AG09319 (cell line): ENCODE measurements at regions not wholly inside any gene's neighbourhood (a gene's known extent, or its start where the extent isn't known, plus 50 kb on each side); places are given as distances from the start of the nearest gene placed in this dataset.

ENCODE experiments used
- DNase-seq: peaks from one replicate; pipeline ENCODE4 v3.0.0-alpha.2; 2010; ENCODE audit warnings: low read depth; ENCODE audit errors: extremely low read depth
- TF ChIP-seq, protein P1 (sequence below): IDR thresholded peaks from 2 replicates; pipeline ENCODE4 v1.5.1; 2011; ENCODE audit warnings: low read depth, mild to moderate bottlenecking, inconsistent platforms, low read length, moderate library complexity

DNA sequence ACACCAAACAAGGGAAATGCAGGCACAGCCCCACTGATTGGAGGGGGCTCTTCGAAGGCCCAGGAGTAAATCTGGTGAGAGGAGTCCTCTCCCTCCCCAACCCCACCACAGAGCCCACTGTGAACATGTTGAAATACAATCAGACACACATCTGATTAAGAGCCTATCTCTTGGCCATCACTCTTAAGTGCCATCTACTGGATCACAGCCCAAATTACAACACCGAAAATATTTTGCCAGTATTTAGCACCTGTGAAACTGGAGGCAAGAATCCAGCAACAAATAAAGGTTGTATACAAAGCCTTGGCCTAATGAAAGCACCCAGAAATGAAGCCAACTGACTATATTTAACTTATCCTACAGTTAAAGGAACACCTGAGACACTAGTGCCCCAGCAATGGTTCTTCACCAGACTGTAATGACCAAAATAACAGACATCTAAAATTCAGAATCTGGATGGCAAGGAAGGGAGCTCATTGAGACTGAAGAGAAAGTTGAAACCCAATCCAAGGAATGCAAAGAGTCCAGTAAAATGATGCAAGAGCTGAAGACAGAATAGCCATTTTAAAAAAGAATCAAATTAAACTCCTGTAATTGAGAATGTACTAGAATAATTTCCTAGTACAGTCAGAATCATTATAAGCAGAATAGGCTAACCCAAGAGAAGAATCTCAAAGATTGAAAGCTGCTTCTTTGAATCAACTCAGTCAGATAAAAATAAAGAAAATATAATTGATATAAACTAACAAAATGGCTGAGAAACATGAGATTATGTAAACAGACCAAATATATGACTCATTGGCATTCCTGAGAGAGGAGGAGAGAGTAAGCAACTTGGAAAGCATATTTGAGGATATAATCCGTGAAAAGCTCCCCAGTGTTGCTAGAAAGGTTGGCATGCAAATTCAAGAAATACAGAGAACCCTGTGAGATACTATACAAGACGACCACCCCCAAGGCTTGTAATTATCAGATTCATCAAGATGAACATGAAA is 1117.0 kb downstream of the FLRT2 start:
- DNase-seq: no peak
- TF ChIP-seq, protein P1, sequence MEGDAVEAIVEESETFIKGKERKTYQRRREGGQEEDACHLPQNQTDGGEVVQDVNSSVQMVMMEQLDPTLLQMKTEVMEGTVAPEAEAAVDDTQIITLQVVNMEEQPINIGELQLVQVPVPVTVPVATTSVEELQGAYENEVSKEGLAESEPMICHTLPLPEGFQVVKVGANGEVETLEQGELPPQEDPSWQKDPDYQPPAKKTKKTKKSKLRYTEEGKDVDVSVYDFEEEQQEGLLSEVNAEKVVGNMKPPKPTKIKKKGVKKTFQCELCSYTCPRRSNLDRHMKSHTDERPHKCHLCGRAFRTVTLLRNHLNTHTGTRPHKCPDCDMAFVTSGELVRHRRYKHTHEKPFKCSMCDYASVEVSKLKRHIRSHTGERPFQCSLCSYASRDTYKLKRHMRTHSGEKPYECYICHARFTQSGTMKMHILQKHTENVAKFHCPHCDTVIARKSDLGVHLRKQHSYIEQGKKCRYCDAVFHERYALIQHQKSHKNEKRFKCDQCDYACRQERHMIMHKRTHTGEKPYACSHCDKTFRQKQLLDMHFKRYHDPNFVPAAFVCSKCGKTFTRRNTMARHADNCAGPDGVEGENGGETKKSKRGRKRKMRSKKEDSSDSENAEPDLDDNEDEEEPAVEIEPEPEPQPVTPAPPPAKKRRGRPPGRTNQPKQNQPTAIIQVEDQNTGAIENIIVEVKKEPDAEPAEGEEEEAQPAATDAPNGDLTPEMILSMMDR: no peak

GRCh38 chr14:86646125-86646524 is 1116.2 kb downstream of the FLRT2 start:
- TF ChIP-seq, protein P1: no peak
- DNase-seq: no peak

DNA sequence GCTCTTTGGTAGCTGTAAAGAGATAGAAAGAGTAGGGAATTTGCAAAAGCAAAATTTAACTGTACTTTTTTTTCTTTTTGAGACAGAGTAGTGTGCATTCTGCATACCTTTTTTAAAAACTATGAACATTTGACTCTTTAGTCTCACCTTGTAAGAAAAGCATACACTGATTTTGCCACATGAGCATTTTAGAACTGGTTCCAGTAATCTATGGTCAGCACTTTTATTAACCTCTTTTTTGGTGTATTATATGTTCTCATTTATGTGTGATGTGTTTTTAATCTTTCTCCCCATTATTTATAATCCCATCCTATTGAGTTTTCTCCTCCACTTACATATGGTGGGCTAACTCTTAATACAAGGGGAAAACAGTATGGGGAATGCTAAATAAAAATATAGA is 1111.4 kb downstream of the FLRT2 start:
- no peak for DNase-seq
- TF ChIP-seq, protein P1: no peak

GRCh38 chr14:86640288-86640687 is 1110.3 kb downstream of the FLRT2 start:
- TF ChIP-seq, protein P1: no peak
- DNase-seq: no peak

- no peak for DNase-seq
- TF ChIP-seq, protein P1: no peak
Observed at GRCh38 chr14:86639666-86640065, 1109.7 kb downstream of the FLRT2 start.

GRCh38 chr14:86639146-86639545 is 1109.2 kb downstream of the FLRT2 start:
- TF ChIP-seq, protein P1: no peak
- DNase-seq: no peak

DNA sequence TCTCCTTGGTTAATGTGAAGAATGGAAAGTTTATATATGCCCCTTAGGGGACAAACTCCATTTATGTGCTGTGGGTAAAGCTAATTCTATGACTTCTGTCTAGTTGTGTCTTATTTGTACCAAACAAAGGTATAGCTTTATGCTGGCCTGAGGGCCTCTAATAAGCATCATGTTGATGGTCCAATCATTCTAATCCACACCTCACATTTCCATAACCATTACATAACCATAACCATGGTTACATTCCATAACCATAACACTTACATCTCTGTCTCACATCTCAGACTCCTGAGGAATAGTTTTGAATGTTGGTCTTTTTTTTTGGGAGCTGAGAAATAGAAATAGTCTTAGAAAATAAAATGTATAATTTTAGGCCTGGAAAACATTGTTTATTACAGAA is 1097.1 kb downstream of the FLRT2 start:
- TF ChIP-seq, protein P1: no peak
- no peak for DNase-seq
